H9 (cell line): ENCODE measurements at regions not wholly inside any gene's neighbourhood (a gene's known extent, or its start where the extent isn't known, plus 50 kb on each side); places are given as distances from the start of the nearest gene placed in this dataset.

Experiments used
- DNase-seq: peaks from one replicate; pipeline ENCODE4 v3.0.0-alpha.2; 2017
- H2AFZ ChIP-seq: one replicate; pipeline ENCODE4 v1.6.1; 2013; ENCODE audit warnings: mild to moderate bottlenecking, low read length, control low read depth, moderate library complexity
- H2AK5ac ChIP-seq: 2 replicates; pipeline ENCODE4 v1.6.1; 2013; ENCODE audit warnings: low read length, control low read depth, mixed read lengths; ENCODE audit not compliant: insufficient read length
- H2BK120ac ChIP-seq: one replicate; pipeline ENCODE4 v1.6.1; 2013; ENCODE audit warnings: low read depth, mild to moderate bottlenecking, low read length, control low read depth, inconsistent platforms; ENCODE audit not compliant: poor library complexity, severe bottlenecking
- H2BK12ac ChIP-seq: 2 replicates; pipeline ENCODE4 v1.6.1; 2013; ENCODE audit warnings: low read length, control low read depth, mixed read lengths, low read depth; ENCODE audit not compliant: insufficient read length
- H2BK15ac ChIP-seq: 2 replicates; pipeline ENCODE4 v1.6.1; 2013; ENCODE audit warnings: low read depth, low read length, control low read depth
- H2BK20ac ChIP-seq: one replicate; pipeline ENCODE4 v1.6.1; 2013; ENCODE audit warnings: low read depth, mild to moderate bottlenecking, low read length, control low read depth, inconsistent platforms; ENCODE audit not compliant: poor library complexity, severe bottlenecking
- H2BK5ac ChIP-seq: 2 replicates; pipeline ENCODE4 v1.6.1; 2013; ENCODE audit warnings: low read length, control low read depth, mixed read lengths; ENCODE audit not compliant: insufficient read length
- H3K14ac ChIP-seq: 2 replicates; pipeline ENCODE4 v1.6.1; 2013; ENCODE audit warnings: low read length, control low read depth; ENCODE audit not compliant: insufficient read depth
- H3K18ac ChIP-seq: 2 replicates; pipeline ENCODE4 v1.6.1; 2013; ENCODE audit warnings: low read depth, mild to moderate bottlenecking, mixed read lengths, low read length, control low read depth; ENCODE audit not compliant: insufficient read length
- H3K23ac ChIP-seq: 2 replicates; pipeline ENCODE4 v1.6.1; 2013; ENCODE audit warnings: low read length, control low read depth, mixed read lengths, low read depth; ENCODE audit not compliant: insufficient read length
- H3K23me2 ChIP-seq: 2 replicates; pipeline ENCODE4 v1.6.1; 2013; ENCODE audit warnings: low read depth, mild to moderate bottlenecking, mixed read lengths, low read length, control low read depth; ENCODE audit not compliant: insufficient read length, poor library complexity, severe bottlenecking
- H3K27ac ChIP-seq: 2 replicates; pipeline ENCODE4 v1.5.1; 2013; ENCODE audit warnings: low read length, control low read depth, mixed read lengths, low read depth; ENCODE audit not compliant: insufficient read length
- H3K27me3 ChIP-seq: 2 replicates; pipeline ENCODE4 v1.6.1; 2013; ENCODE audit warnings: low read length, control low read depth, inconsistent platforms; ENCODE audit not compliant: insufficient read depth
- H3K4ac ChIP-seq: 2 replicates; pipeline ENCODE4 v1.6.1; 2013; ENCODE audit warnings: low read depth, mild to moderate bottlenecking, control low read depth, inconsistent platforms, low read length, moderate library complexity
- H3K4me1 ChIP-seq: 2 replicates; pipeline ENCODE4 v1.6.1; 2013; ENCODE audit warnings: low read length, control low read depth, inconsistent platforms; ENCODE audit not compliant: insufficient read depth
- H3K4me2 ChIP-seq: 2 replicates; pipeline ENCODE4 v1.6.1; 2013; ENCODE audit warnings: low read length, control low read depth, mixed read lengths; ENCODE audit not compliant: insufficient read length, insufficient read depth
- H3K56ac ChIP-seq: 2 replicates; pipeline ENCODE4 v1.6.1; 2013; ENCODE audit warnings: low read depth, mild to moderate bottlenecking, mixed read lengths, low read length, control low read depth; ENCODE audit not compliant: insufficient read length
- H3K79me1 ChIP-seq: 2 replicates; pipeline ENCODE4 v1.6.1; 2013; ENCODE audit warnings: low read depth, mild to moderate bottlenecking, moderate library complexity, low read length, control low read depth, inconsistent platforms; ENCODE audit not compliant: insufficient read depth, poor library complexity, severe bottlenecking
- H3K79me2 ChIP-seq: 2 replicates; pipeline ENCODE4 v1.6.1; 2013; ENCODE audit warnings: low read length, control low read depth, inconsistent platforms; ENCODE audit not compliant: insufficient read depth
- H3K9ac ChIP-seq: 2 replicates; pipeline ENCODE4 v1.6.1; 2013; ENCODE audit warnings: low read length, control low read depth, mixed read lengths; ENCODE audit not compliant: insufficient read length; ENCODE audit errors: extremely low read depth
- H3K9me3 ChIP-seq: one replicate; pipeline ENCODE4 v1.6.1; 2013; ENCODE audit warnings: low read depth, low read length, inconsistent platforms; ENCODE audit not compliant: control insufficient read depth
- H3T11ph ChIP-seq: one replicate; pipeline ENCODE4 v1.6.1; 2013; ENCODE audit warnings: mild to moderate bottlenecking, low read length, control low read depth, inconsistent platforms
- H4K20me1 ChIP-seq: one replicate; pipeline ENCODE4 v1.6.1; 2013; ENCODE audit not compliant: control insufficient read depth, insufficient read length, insufficient read depth
- H4K5ac ChIP-seq: 2 replicates; pipeline ENCODE4 v1.6.1; 2013; ENCODE audit warnings: low read depth, mild to moderate bottlenecking, mixed read lengths, low read length, control low read depth; ENCODE audit not compliant: insufficient read length
- H4K8ac ChIP-seq: replicated peaks from 2 replicates; pipeline ENCODE4 v1.6.1; 2013; ENCODE audit warnings: low read length, control low read depth, mixed read lengths, low read depth; ENCODE audit not compliant: insufficient read length
- H4K91ac ChIP-seq: 2 replicates; pipeline ENCODE4 v1.6.1; 2013; ENCODE audit warnings: low read depth, mild to moderate bottlenecking, moderate library complexity, mixed read lengths, low read length, control low read depth; ENCODE audit not compliant: insufficient read length
- H3K27ac Mint-ChIP-seq, 3 experiments: 2 replicates in 2 of 3; 3 replicates in 1 of 3; pipeline ENCODE4 v1.8.0; 2020 to 2021; ENCODE audit warnings: mixed read lengths in 3 of 3, mild to moderate bottlenecking in 1 of 3, moderate library complexity in 1 of 3
- H3K27me3 Mint-ChIP-seq: 2 replicates; pipeline ENCODE4 v1.8.0; 2021; ENCODE audit warnings: low read depth, mild to moderate bottlenecking, moderate library complexity, mixed read lengths
- H3K36me3 Mint-ChIP-seq, 3 experiments: 2 replicates in 2 of 3; 3 replicates in 1 of 3; pipeline ENCODE4 v1.8.0; 2020 to 2021; ENCODE audit warnings: low read depth in 3 of 3, mixed read lengths in 3 of 3; ENCODE audit not compliant: insufficient read depth in 1 of 3
- H3K4me1 Mint-ChIP-seq, 2 experiments: 2 replicates each; pipeline ENCODE4 v1.8.0; 2020; ENCODE audit warnings: mixed read lengths in 2 of 2
- H3K4me3 Mint-ChIP-seq, 2 experiments: 2 replicates in 1 of 2; 3 replicates in 1 of 2; pipeline ENCODE4 v1.8.0; 2020 to 2021; ENCODE audit warnings: mild to moderate bottlenecking in 2 of 2, mixed read lengths in 2 of 2, moderate library complexity in 1 of 2
- H3K9me3 Mint-ChIP-seq, 2 experiments: 2 replicates in 1 of 2; 3 replicates in 1 of 2; pipeline ENCODE4 v1.8.0; 2020; ENCODE audit warnings: mild to moderate bottlenecking in 2 of 2, mixed read lengths in 2 of 2, moderate library complexity in 1 of 2
- CTCF ChIP-seq: fragments of 200-600 bp; sonication (generic); conservative IDR thresholded peaks from 3 replicates; pipeline ENCODE4 v1.8.0; 2021; ENCODE audit warnings: antibody characterized with exemption, mild to moderate bottlenecking
- WGBS: extraction: QIAGEN DNeasy Blood & Tissue Kit; methylation state at CpG from one replicate; pipeline ENCODE4 v1.1.7; 2013; ENCODE audit warnings: missing lambda C conversion rate, low lambda C conversion rate, mixed read lengths; ENCODE audit not compliant: insufficient read length; ENCODE audit errors: extremely low coverage; 5-methylcytosine and 5-hydroxymethylcytosine counted together

- no peak for DNase-seq
- no peaks in the 10 kb centered on the region for H4K20me1 ChIP-seq
- no peak overlapping the region for H3K27ac ChIP-seq
- Mint-ChIP-seq H3K9me3 (no peaks in the 10 kb centered on the region), H3K27me3 (peaks cover 10% of the 10 kb centered on the region), H3K4me3 (no peak overlapping the region), H3K27ac (no peak overlapping the region), H3K4me1 (peaks cover 3 to 6% of the 10 kb centered on the region in 2 experiments; a peak in 2 of 4 replicates), H3K36me3 (no peaks in the 10 kb centered on the region)
- WGBS, result no CpG with 5 or more reads among the region's 3 CpGs
- H2AK5ac ChIP-seq, result no peak overlapping the region
- H3K23me2 ChIP-seq, result no peaks in the 10 kb centered on the region
- no peaks in the 10 kb centered on the region; the same call in 1 of the 2 replicates for H3K4me1 ChIP-seq
- no peak overlapping the region for H3K23ac ChIP-seq
- H2BK15ac ChIP-seq, result no peak overlapping the region
- no peak overlapping the region for H3K9ac ChIP-seq
- no peak overlapping the region for H2BK12ac ChIP-seq
- H3K4ac ChIP-seq, result no peak overlapping the region
- H2BK20ac ChIP-seq, result no peak overlapping the region
- no peak overlapping the region for H4K5ac ChIP-seq
- TF ChIP-seq CTCF, result no peak
- no peaks in the 10 kb centered on the region for H3K79me1 ChIP-seq
- H4K91ac ChIP-seq, result no peak overlapping the region
- no peak overlapping the region for H3K56ac ChIP-seq
- no peaks in the 10 kb centered on the region for H3K79me2 ChIP-seq
- H2BK5ac ChIP-seq, result no peak overlapping the region
- H2AFZ ChIP-seq, result no peak overlapping the region
- no peaks in the 10 kb centered on the region for H3K9me3 ChIP-seq
- no peaks in the 10 kb centered on the region for H3K27me3 ChIP-seq
- H3K4me2 ChIP-seq, result no peak overlapping the region
- H3T11ph ChIP-seq, result no peak overlapping the region
- H3K18ac ChIP-seq, result no peak overlapping the region
- H3K14ac ChIP-seq, result no peak overlapping the region
- no peak overlapping the region for H4K8ac ChIP-seq
- no peak overlapping the region for H2BK120ac ChIP-seq
Observed at GRCh38 chr16:6695666-6696065, 637.0 kb upstream of the RBFOX1 start.
